Natural killer cell (primary cell): ENCODE measurements at regions not wholly inside any gene's neighbourhood (a gene's known extent, or its start where the extent isn't known, plus 50 kb on each side); places are given as distances from the start of the nearest gene placed in this dataset.

Source experiments
- ATAC-seq, 3 donors: fragments of 150-1000 bp in 2 of 3; fragments of 200-7000 bp in 1 of 3; cut with Tn5 transposase; 1 replicate in 1 of 3; 2 replicates in 2 of 3; pipeline ENCODE4 v1.10.0; 2021; ENCODE audit warnings: mild to moderate bottlenecking in 2 of 3, moderate library complexity in 2 of 3
- DNase-seq, 2 donors: peaks; one replicate each; pipeline versions ENCODE4 v3.0.0 to v3.0.0-alpha.2; 2013 to 2021; ENCODE audit warnings: mixed read lengths in 1 of 2
- H3K27ac ChIP-seq: one replicate; pipeline ENCODE4 v1.5.1; 2013; ENCODE audit warnings: mild to moderate bottlenecking, low read length
- H3K27me3 ChIP-seq: one replicate; pipeline ENCODE4 v1.6.1; 2013; ENCODE audit warnings: low read length; ENCODE audit not compliant: control insufficient read depth, insufficient read depth
- H3K36me3 ChIP-seq: one replicate; pipeline ENCODE4 v1.6.1; 2013; ENCODE audit warnings: low read length; ENCODE audit not compliant: control insufficient read depth, insufficient read depth
- H3K4me1 ChIP-seq: one replicate; pipeline ENCODE4 v1.6.1; 2013; ENCODE audit warnings: low read length; ENCODE audit not compliant: control insufficient read depth, insufficient read depth
- H3K4me3 ChIP-seq: one replicate; pipeline ENCODE4 v1.5.1; 2013; ENCODE audit warnings: low read length
- H3K9me3 ChIP-seq: one replicate; pipeline ENCODE4 v1.6.1; 2013; ENCODE audit warnings: low read length; ENCODE audit not compliant: control insufficient read depth, insufficient read depth
- H3K27ac Mint-ChIP-seq, 2 donors: one replicate each; pipeline ENCODE4 v1.8.0; 2022; ENCODE audit warnings: mild to moderate bottlenecking in 2 of 2, mixed read lengths in 2 of 2, moderate library complexity in 1 of 2
- H3K27me3 Mint-ChIP-seq, 2 donors: one replicate each; pipeline ENCODE4 v1.8.0; 2022; ENCODE audit warnings: low read depth in 2 of 2, mixed read lengths in 2 of 2
- H3K36me3 Mint-ChIP-seq: one replicate; pipeline ENCODE4 v1.8.0; 2022; ENCODE audit warnings: mixed read lengths
- H3K4me1 Mint-ChIP-seq, 2 donors: one replicate each; pipeline ENCODE4 v1.8.0; 2022; ENCODE audit warnings: mixed read lengths in 2 of 2
- H3K4me3 Mint-ChIP-seq: one replicate; pipeline ENCODE4 v1.8.0; 2022; ENCODE audit warnings: mild to moderate bottlenecking, moderate library complexity, mixed read lengths
- H3K9me3 Mint-ChIP-seq, 2 donors: one replicate each; pipeline ENCODE4 v1.8.0; 2022; ENCODE audit warnings: mixed read lengths in 2 of 2
- CTCF ChIP-seq: fragments of 200-600 bp; IDR thresholded peaks from one replicate; pipeline ENCODE4 v1.8.0; 2022; ENCODE audit warnings: antibody characterized with exemption
- WGBS: methylation state at CpG from one replicate; pipeline ENCODE4 v1.1.7; 2013; ENCODE audit warnings: missing lambda C conversion rate; ENCODE audit not compliant: insufficient coverage; 5-methylcytosine and 5-hydroxymethylcytosine counted together
- intact Hi-C: fragments of 100-400 bp; cut with micrococcal nuclease; formaldehyde crosslinking; loops from one replicate; pipeline ENCODE4 v1.14.2; 2022

- no peak overlapping the region for H3K4me3 Mint-ChIP-seq
- peaks cover 10% of the 10 kb centered on the region in 2 donors for H3K27me3 Mint-ChIP-seq
- DNase-seq (no peak), ATAC-seq (no peak)
- Histone ChIP-seq H3K4me3 (no peak overlapping the region), H3K9me3 (no peaks in the 10 kb centered on the region), H3K4me1 (no peaks in the 10 kb centered on the region), H3K27ac (no peak overlapping the region), H3K27me3 (no peaks in the 10 kb centered on the region), H3K36me3 (no peaks in the 10 kb centered on the region)
- WGBS: 82% methylated on average over 5 of the region's 5 CpGs
- peaks cover 8% of the 10 kb centered on the region for H3K36me3 Mint-ChIP-seq
- no peak overlapping the region for H3K27ac Mint-ChIP-seq
- TF ChIP-seq CTCF: no peak
- no peaks in the 10 kb centered on the region for H3K4me1 Mint-ChIP-seq
- peaks cover 3 to 6% of the 10 kb centered on the region in 2 donors for H3K9me3 Mint-ChIP-seq
- intact Hi-C loops: no loop called here
These were observed 190.7 kb downstream of the SNX19 start for GRCh38 chr11:130725421-130726233.

- Histone ChIP-seq H3K9me3 (no peaks in the 10 kb centered on the region), H3K27me3 (no peaks in the 10 kb centered on the region), H3K4me3 (no peak overlapping the region), H3K27ac (no peak overlapping the region), H3K36me3 (no peaks in the 10 kb centered on the region), H3K4me1 (no peaks in the 10 kb centered on the region)
- H3K4me3 Mint-ChIP-seq: no peak overlapping the region
- H3K27me3 Mint-ChIP-seq: peaks cover 16 to 18% of the 10 kb centered on the region in 2 donors
- no peak overlapping the region for H3K27ac Mint-ChIP-seq
- TF ChIP-seq CTCF: no peak
- H3K9me3 Mint-ChIP-seq: peaks cover 6 to 8% of the 10 kb centered on the region in 2 donors
- H3K36me3 Mint-ChIP-seq: peaks cover 16% of the 10 kb centered on the region
- DNase-seq (no peak), ATAC-seq (no peak)
- no peaks in the 10 kb centered on the region for H3K4me1 Mint-ChIP-seq
- intact Hi-C loops: no loop called here
- WGBS: 87% methylated on average over 14 of the region's 14 CpGs
These were observed 189.8 kb downstream of the SNX19 start for GRCh38 chr11:130726234-130727037.

GRCh38 chr11:130727157-130728119 is 188.8 kb downstream of the SNX19 start:
- Mint-ChIP-seq H3K4me1 (no peaks in the 10 kb centered on the region), H3K4me3 (no peak overlapping the region), H3K27me3 (peaks cover 17 to 22% of the 10 kb centered on the region in 2 donors), H3K27ac (no peak overlapping the region), H3K9me3 (peaks cover 6 to 8% of the 10 kb centered on the region in 2 donors), H3K36me3 (peaks cover 19% of the 10 kb centered on the region)
- Histone ChIP-seq H3K36me3 (no peaks in the 10 kb centered on the region), H3K27ac (no peak overlapping the region), H3K4me1 (no peaks in the 10 kb centered on the region), H3K27me3 (no peaks in the 10 kb centered on the region), H3K4me3 (no peak overlapping the region), H3K9me3 (no peaks in the 10 kb centered on the region)
- DNase-seq (no peak), ATAC-seq (no peak)
- intact Hi-C loops: no loop called here
- 81% methylated on average over 9 of the region's 9 CpGs for WGBS
- no peak for TF ChIP-seq CTCF
